Activated CD8-positive, alpha-beta memory T cell treated with anti-CD3 and anti-CD28 coated beads, Interleukin-2, amount 10 ng/mL, durations not matched to agents 7 days and 5 days (primary cell): ENCODE measurements at regions not wholly inside any gene's neighbourhood (a gene's known extent, or its start where the extent isn't known, plus 50 kb on each side); places are given as distances from the start of the nearest gene placed in this dataset.

Experiments used
- ATAC-seq: fragments of 150-1000 bp; cut with Tn5 transposase; one replicate; pipeline ENCODE4 v1.10.0; 2021; ENCODE audit warnings: moderate library complexity
- CTCF ChIA-PET: fragments of 350-600 bp; sonication (Branson Sonifier 250); formaldehyde crosslinking; loops from one replicate; lab custom pipeline; 2021; ENCODE audit warnings: antibody characterized with exemption; lab: Charles Lee
- DNase-seq: peaks from one replicate; pipeline ENCODE4 v3.0.0-alpha.2; 2020
- H3K27ac Mint-ChIP-seq: one replicate; pipeline ENCODE4 v1.8.0; 2021; ENCODE audit warnings: mild to moderate bottlenecking, mixed read lengths
- H3K27me3 Mint-ChIP-seq: one replicate; pipeline ENCODE4 v1.8.0; 2021; ENCODE audit warnings: mixed read lengths
- H3K36me3 Mint-ChIP-seq: one replicate; pipeline ENCODE4 v1.8.0; 2021; ENCODE audit warnings: mild to moderate bottlenecking, mixed read lengths
- H3K4me1 Mint-ChIP-seq: one replicate; pipeline ENCODE4 v1.8.0; 2021; ENCODE audit warnings: mixed read lengths
- H3K4me3 Mint-ChIP-seq: one replicate; pipeline ENCODE4 v1.8.0; 2021; ENCODE audit warnings: mild to moderate bottlenecking, moderate library complexity, mixed read lengths
- H3K9me3 Mint-ChIP-seq: one replicate; pipeline ENCODE4 v1.8.0; 2022; ENCODE audit warnings: low read depth, mixed read lengths

DNA sequence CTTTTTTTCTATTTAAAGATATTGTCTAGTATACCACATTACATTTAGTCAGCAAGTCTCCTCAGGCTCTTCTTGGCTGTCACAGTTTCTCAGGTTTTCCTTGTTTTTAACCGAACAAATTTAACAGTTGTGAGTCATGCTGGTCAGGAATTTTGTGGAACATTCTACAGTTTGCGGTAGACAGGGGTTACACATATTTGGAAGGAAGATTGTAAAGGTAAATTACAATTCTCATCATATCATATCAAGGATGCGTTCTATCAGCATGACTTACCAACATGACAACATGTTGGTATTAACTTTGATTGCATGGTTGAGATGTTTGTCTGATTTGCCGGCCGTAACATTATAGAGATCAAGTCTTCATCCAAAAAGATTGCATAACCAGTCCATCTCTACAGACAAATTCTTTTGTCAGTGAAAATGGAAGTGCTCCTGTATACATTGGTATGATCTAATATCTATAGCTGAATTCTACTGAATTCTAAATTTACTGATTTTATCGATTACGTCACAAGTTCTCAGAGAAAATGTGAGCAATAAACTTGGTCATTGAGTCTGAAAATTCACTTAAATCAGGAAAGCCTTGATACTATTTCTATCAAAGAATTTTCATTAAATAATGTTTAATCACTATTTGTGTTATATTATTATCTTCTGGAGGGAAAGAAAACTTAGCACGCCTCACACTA lies 664.4 kb upstream of the SLC8A1 start:
- DNase-seq (no peak), ATAC-seq (no peak)
- Mint-ChIP-seq H3K4me3 (no peak overlapping the region), H3K27me3 (no peaks in the 10 kb centered on the region), H3K9me3 (peaks cover 5% of the 10 kb centered on the region), H3K4me1 (no peaks in the 10 kb centered on the region), H3K27ac (no peak overlapping the region), H3K36me3 (no peaks in the 10 kb centered on the region)
- CTCF ChIA-PET = no interaction called here

DNA sequence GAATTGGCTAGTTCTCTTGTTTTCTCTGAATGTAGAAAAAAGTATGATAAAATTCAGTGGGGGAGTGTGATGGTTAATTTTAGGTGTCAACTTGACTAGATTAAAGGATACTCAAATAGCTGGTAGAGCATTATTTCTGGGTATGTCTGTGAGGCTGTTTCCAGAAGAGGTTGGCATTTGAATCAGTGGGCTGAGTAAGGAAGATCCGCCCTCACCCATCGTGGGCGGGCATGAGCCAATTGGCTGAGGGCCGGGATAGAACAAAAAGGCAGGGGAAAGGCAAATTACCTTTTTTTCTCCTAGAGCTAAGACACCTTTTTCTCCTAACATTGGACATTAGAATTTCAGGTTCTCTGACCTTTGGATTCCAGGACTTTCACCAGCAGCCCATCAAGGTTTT lies 667.6 kb upstream of the SLC8A1 start:
- no peak overlapping the region for H3K4me3 Mint-ChIP-seq
- CTCF ChIA-PET = no interaction called here
- no peaks in the 10 kb centered on the region for H3K36me3 Mint-ChIP-seq
- no peaks in the 10 kb centered on the region for H3K27me3 Mint-ChIP-seq
- no peak overlapping the region for H3K27ac Mint-ChIP-seq
- ATAC-seq (no peak), DNase-seq (no peak)
- H3K9me3 Mint-ChIP-seq = peaks cover 3% of the 10 kb centered on the region
- no peaks in the 10 kb centered on the region for H3K4me1 Mint-ChIP-seq

DNA sequence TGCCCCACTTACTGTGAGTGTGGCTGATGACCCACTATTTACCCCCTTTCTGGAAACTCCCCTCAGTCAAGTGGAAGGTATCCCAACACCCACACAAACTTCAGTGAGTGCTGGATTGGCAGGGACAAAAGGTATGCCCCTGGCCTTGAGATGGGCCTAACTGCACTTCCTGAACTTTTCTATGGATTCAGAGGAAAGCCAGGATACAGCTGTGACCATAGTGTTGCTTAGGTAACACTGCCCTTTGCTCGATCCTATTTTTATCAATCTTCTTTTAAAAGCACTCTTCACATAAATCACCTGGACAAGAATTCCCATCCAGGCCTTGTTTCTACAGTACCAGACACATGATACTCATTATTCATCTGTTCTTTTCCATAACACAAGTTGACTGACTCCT lies 671.5 kb upstream of the SLC8A1 start:
- Mint-ChIP-seq H3K4me3 (no peak overlapping the region), H3K27ac (no peak overlapping the region), H3K36me3 (no peaks in the 10 kb centered on the region), H3K9me3 (peaks cover 3% of the 10 kb centered on the region), H3K27me3 (no peaks in the 10 kb centered on the region), H3K4me1 (no peaks in the 10 kb centered on the region)
- ATAC-seq = no peak
- CTCF ChIA-PET = no interaction called here
- no peak for DNase-seq

DNA sequence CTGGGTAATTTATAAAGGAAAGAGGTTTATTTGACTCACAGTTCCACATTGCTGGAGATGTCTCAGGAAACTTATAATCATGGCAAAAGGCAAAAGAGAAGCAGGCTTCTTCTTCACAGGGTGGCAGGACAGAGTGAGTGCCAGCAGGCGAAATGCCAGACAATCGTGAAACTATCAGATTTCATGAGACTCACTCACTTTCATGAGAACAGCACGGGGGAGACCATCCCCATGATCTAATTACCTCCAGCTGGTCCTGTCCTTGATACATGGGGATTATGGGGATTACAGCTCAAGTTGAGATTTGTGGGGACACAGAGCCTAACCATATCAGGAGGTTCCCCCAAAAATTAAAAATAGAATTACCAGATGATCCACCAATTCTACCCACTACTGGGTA lies 675.5 kb upstream of the SLC8A1 start:
- no peak overlapping the region for H3K4me3 Mint-ChIP-seq
- no peak overlapping the region for H3K27ac Mint-ChIP-seq
- H3K27me3 Mint-ChIP-seq = no peaks in the 10 kb centered on the region
- H3K9me3 Mint-ChIP-seq = no peaks in the 10 kb centered on the region
- ATAC-seq = no peak
- H3K4me1 Mint-ChIP-seq = no peaks in the 10 kb centered on the region
- H3K36me3 Mint-ChIP-seq = no peaks in the 10 kb centered on the region
- DNase-seq = no peak
- CTCF ChIA-PET = no interaction called here

DNA sequence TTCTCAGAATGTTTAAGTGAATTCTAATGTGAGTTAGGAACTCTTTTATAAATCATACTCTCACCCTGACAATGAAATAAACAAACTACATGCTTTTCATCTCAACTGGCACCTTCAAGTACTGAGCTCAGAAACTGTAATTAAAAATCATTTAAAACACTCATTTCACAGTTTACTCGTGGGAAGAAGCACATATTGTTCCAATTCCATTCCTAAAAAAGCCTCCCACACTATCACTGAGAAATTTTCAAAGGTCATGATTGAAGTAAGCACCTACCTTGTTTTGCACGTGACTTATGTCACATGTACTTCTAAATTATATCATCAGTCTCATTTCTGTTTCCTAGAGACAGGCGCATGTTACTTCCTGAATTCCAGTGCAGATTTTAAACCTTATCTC lies 678.1 kb upstream of the SLC8A1 start:
- DNase-seq (no peak), ATAC-seq (no peak)
- Mint-ChIP-seq H3K36me3 (no peaks in the 10 kb centered on the region), H3K9me3 (no peaks in the 10 kb centered on the region), H3K4me1 (no peaks in the 10 kb centered on the region), H3K27ac (no peak overlapping the region), H3K27me3 (no peaks in the 10 kb centered on the region), H3K4me3 (no peak overlapping the region)
- CTCF ChIA-PET = no interaction called here

DNA sequence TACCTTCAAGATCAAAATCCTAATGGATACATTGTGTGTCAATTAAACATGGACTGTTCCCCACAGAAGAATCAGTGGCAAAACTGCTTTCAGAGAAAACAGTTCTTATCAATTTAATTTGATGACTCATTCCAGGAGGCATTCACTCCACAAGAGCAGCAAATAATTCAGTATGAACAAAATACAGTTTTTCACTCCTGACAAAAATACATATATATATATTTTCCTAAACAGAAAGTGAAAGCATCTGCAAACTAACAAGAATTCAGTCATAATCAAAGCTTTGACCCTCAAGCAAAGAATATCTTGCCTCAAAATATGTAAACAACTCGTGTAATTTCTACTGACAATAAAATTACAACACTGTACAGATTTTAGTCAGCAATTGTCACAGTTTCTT lies 685.1 kb upstream of the SLC8A1 start:
- no peak overlapping the region for H3K4me3 Mint-ChIP-seq
- no peak for ATAC-seq
- no peaks in the 10 kb centered on the region for H3K4me1 Mint-ChIP-seq
- DNase-seq = no peak
- CTCF ChIA-PET = no interaction called here
- H3K27ac Mint-ChIP-seq = no peak overlapping the region
- no peaks in the 10 kb centered on the region for H3K9me3 Mint-ChIP-seq
- H3K27me3 Mint-ChIP-seq = no peaks in the 10 kb centered on the region
- no peaks in the 10 kb centered on the region for H3K36me3 Mint-ChIP-seq

DNA sequence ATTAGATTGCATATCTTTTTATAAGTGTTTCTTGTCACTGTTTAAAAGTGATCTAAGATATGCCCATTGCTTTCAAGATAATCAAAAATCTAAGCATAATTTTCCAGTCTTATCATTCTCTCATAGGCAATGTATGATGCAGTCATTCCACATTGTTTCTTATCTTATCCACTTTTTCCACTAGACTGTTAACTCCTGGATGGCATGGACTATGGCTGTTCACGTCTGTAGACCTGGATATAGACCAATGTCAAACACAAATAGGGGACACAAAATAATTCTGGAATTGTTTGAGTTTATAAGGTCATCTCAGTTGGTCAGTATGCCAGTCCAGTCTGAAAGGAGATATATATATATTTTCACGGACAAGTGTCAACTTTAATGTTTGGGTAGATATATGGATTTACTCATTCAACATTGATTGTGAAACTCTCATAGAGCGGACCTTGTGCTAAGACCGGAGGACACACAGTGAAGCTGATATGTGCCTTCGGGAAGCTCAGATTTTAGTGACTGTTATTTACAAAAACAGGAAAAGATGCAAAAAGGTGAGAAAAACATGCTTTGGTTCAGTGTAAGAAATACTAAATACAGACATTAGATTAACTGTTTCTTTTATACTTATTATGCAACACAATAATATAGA lies 689.4 kb upstream of the SLC8A1 start:
- ATAC-seq (no peak), DNase-seq (no peak)
- Mint-ChIP-seq H3K9me3 (no peaks in the 10 kb centered on the region), H3K27me3 (no peaks in the 10 kb centered on the region), H3K4me1 (no peaks in the 10 kb centered on the region), H3K27ac (no peak overlapping the region), H3K36me3 (no peaks in the 10 kb centered on the region), H3K4me3 (no peak overlapping the region)
- CTCF ChIA-PET = no interaction called here

DNA sequence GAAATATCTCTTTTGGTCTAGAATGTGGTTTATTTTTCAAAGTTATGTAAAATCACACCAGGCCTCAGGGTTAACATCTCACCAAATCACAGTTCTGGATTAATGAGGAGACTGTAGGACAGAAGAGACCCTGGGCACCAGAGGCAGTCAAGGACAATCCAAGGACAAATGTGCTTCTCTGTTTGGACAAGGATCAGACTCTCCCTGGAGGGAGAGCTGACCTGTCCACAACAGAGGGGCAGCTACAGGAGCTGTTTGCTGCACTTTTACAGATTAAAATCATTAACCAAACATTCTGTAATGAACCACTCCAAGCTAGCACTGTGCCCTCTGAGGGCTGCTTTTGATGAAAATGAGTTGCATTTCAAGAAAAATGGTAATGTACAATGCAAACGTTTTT lies 690.6 kb upstream of the SLC8A1 start:
- no peaks in the 10 kb centered on the region for H3K27me3 Mint-ChIP-seq
- no peak overlapping the region for H3K4me3 Mint-ChIP-seq
- CTCF ChIA-PET = no interaction called here
- H3K4me1 Mint-ChIP-seq = no peaks in the 10 kb centered on the region
- DNase-seq = no peak
- H3K27ac Mint-ChIP-seq = no peak overlapping the region
- no peaks in the 10 kb centered on the region for H3K9me3 Mint-ChIP-seq
- no peaks in the 10 kb centered on the region for H3K36me3 Mint-ChIP-seq
- no peak for ATAC-seq

DNA sequence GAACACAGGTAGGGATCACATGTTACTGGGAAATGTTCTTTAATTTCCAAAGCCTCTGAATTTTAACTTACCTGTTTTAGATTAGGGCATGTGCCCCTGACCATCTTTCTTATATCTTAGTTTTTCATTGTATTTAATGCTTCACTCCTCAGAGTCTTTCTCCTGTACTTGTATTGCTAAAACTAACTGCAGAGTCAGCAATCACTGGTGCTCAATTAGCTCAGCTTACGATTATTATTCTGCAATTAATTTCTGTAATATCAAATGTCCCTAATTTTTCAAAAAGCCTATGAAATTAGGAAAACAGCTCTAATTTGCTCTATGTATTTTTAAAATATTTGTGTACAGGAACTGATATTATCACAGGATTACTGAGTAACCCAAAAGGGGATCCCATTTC lies 693.2 kb upstream of the SLC8A1 start:
- CTCF ChIA-PET = no interaction called here

DNA sequence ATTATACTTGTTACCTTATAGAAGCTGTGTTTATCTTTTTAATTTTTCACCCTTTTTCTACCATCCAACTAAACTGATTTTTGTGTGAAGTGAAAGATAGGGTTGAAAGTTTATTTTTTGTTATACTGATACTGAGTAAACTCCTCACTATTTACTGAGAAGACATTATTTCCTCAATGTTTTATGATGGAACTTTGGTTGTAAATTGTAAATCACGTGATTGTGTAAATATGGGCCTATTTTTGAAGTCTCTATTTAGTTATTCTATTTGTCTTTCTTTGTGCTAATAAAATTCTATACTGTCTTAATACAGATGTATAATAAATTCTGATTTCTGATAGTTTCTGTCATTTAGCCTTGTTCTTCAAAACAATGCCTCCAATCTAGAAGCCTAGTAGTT lies 697.2 kb upstream of the SLC8A1 start:
- Mint-ChIP-seq H3K36me3 (no peaks in the 10 kb centered on the region), H3K27ac (no peak overlapping the region), H3K9me3 (no peaks in the 10 kb centered on the region), H3K27me3 (no peaks in the 10 kb centered on the region), H3K4me1 (no peaks in the 10 kb centered on the region), H3K4me3 (no peak overlapping the region)
- CTCF ChIA-PET = no interaction called here
- ATAC-seq (no peak), DNase-seq (no peak)

More for the DNA sequence above, 693.2 kb upstream of the SLC8A1 start:
- Mint-ChIP-seq H3K9me3 (no peaks in the 10 kb centered on the region), H3K27ac (no peak overlapping the region), H3K4me1 (no peaks in the 10 kb centered on the region), H3K4me3 (no peak overlapping the region), H3K27me3 (no peaks in the 10 kb centered on the region), H3K36me3 (no peaks in the 10 kb centered on the region)
- DNase-seq (no peak), ATAC-seq (no peak)

DNA sequence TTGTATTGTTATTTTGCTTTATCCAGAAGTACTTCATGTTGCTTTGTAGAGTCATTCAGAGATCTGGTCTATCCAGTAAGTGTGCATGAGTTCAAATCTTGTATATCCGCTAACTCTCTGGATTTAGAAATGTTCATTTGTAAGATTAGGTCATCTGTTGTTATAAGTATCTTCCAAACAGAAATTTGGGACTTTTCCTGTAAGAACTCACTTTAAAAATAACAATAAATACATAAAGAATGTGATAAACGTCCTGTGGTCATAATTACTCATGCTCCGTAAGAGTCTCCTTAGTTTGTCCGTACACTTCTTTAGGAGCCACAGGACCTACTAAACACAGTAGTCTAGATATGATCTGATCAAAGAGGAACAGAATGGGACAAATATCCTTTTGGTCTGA lies 699.9 kb upstream of the SLC8A1 start:
- Mint-ChIP-seq H3K4me3 (no peak overlapping the region), H3K27ac (no peak overlapping the region), H3K36me3 (no peaks in the 10 kb centered on the region), H3K4me1 (no peaks in the 10 kb centered on the region), H3K27me3 (no peaks in the 10 kb centered on the region), H3K9me3 (no peaks in the 10 kb centered on the region)
- CTCF ChIA-PET = no interaction called here
- DNase-seq = no peak
- ATAC-seq = no peak

DNA sequence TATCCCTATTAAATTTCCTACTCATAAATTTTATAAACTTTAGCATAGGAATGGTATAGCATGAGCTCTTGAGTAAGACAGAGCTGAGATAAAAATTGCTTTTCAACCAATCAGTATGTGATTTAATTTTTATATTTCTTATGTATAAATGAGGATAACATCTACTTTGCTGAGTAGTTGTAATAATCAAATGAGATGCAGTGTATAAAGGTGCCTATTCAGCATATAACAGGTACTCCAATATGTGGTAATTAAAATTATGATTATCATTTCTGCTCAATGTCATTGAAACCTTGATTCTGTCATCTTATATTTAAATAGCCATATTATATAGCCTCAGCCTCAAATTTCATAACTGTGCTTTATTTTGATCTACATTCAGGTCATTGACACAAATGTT lies 700.4 kb upstream of the SLC8A1 start:
- ATAC-seq (no peak), DNase-seq (no peak)
- Mint-ChIP-seq H3K9me3 (peaks cover 3% of the 10 kb centered on the region), H3K4me1 (no peaks in the 10 kb centered on the region), H3K27ac (no peak overlapping the region), H3K36me3 (no peaks in the 10 kb centered on the region), H3K27me3 (no peaks in the 10 kb centered on the region), H3K4me3 (no peak overlapping the region)
- CTCF ChIA-PET = no interaction called here

DNA sequence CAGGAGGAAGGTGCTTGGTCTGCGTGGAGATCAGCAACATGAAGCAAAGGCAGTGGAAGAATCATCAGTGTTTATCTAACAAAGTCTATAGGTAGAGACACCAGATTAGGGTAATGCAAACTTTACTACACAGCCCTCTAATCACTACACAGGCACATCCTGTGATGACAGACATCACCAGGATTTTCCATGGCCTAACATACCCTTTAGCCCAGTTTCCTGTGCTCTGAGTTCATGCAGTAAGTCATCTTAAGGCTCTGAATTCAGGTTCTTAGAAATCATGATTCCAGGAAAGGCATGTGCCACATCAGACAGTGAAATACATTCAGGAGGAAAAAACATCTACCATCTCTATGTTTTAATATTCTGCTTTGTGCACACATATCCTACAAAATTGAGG lies 708.5 kb upstream of the SLC8A1 start:
- no peak overlapping the region for H3K4me3 Mint-ChIP-seq
- CTCF ChIA-PET = no interaction called here
- H3K4me1 Mint-ChIP-seq = no peaks in the 10 kb centered on the region
- ATAC-seq (no peak), DNase-seq (no peak)
- no peaks in the 10 kb centered on the region for H3K36me3 Mint-ChIP-seq
- H3K27me3 Mint-ChIP-seq = no peaks in the 10 kb centered on the region
- no peak overlapping the region for H3K27ac Mint-ChIP-seq
- peaks cover 9% of the 10 kb centered on the region for H3K9me3 Mint-ChIP-seq

DNA sequence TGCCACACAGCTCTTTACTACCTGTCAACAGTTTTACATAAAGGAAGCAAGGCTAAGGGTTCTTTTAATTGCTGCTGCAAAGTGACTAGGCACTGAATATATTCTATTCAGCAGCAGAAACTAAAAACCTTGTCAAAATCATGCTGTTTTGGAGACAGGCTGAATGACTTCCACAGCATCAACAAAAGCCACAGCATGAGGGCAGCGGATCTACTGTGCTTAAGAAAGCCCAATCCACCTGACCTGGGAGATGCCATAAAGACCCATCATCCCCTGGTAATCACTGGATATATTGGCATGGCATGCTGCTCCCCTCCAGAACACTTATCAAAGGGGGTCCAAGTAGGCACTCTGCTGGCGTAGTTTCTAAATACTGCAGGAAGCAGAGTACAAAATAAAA lies 715.1 kb upstream of the SLC8A1 start:
- no peak overlapping the region for H3K4me3 Mint-ChIP-seq
- no peaks in the 10 kb centered on the region for H3K4me1 Mint-ChIP-seq
- DNase-seq (no peak), ATAC-seq (no peak)
- H3K27ac Mint-ChIP-seq = no peak overlapping the region
- H3K36me3 Mint-ChIP-seq = no peaks in the 10 kb centered on the region
- H3K9me3 Mint-ChIP-seq = peaks cover 6% of the 10 kb centered on the region
- CTCF ChIA-PET = interaction anchor here (0.5 kb wide), 1 partner anchor 9 kb away, joined by 3 read pairs; no protein-coding TSS in a partner anchor
- H3K27me3 Mint-ChIP-seq = no peaks in the 10 kb centered on the region
